Liver (tissue), 3 donors: ENCODE measurements at regions not wholly inside any gene's neighbourhood (a gene's known extent, or its start where the extent isn't known, plus 50 kb on each side); places are given as distances from the start of the nearest gene placed in this dataset.

ENCODE experiments used
- CTCF ChIP-seq: fragments of 150-350 bp; IDR thresholded peaks from 2 replicates; pipeline ENCODE4 v1.5.1; 2017; ENCODE audit warnings: improper control_type of control experiment, low read depth, low read length; ENCODE audit not compliant: missing input control
- EGR1 ChIP-seq, 2 donors: IDR thresholded peaks; 2 replicates each; pipeline ENCODE4 v1.6.1; 2016 to 2018; ENCODE audit warnings: antibody characterized with exemption in 2 of 2, low read depth in 2 of 2
- FOXA1 ChIP-seq: IDR thresholded peaks from 2 replicates; pipeline ENCODE4 v1.6.1; 2016; ENCODE audit warnings: antibody characterized with exemption
- JUND ChIP-seq, 2 donors: IDR thresholded peaks; 2 replicates each; pipeline ENCODE4 v1.6.1; 2016; ENCODE audit warnings: antibody characterized with exemption in 2 of 2
- REST ChIP-seq: IDR thresholded peaks from 2 replicates; pipeline ENCODE4 v1.6.1; 2016; ENCODE audit warnings: antibody characterized with exemption, mild to moderate bottlenecking
- SP1 ChIP-seq: IDR thresholded peaks from 2 replicates; pipeline ENCODE4 v1.6.1; 2018; ENCODE audit warnings: antibody characterized with exemption, mild to moderate bottlenecking
- TAF1 ChIP-seq: conservative IDR thresholded peaks from 2 replicates; pipeline ENCODE4 v1.6.1; 2016; ENCODE audit warnings: antibody characterized with exemption, mild to moderate bottlenecking
- YY1 ChIP-seq: IDR thresholded peaks from 2 replicates; pipeline ENCODE4 v1.6.1; 2016; ENCODE audit warnings: antibody characterized with exemption, mild to moderate bottlenecking
- TF ChIP-seq, protein P1 (sequence below): IDR thresholded peaks from 2 replicates; pipeline ENCODE4 v1.6.1; 2016; ENCODE audit warnings: antibody characterized with exemption
- TF ChIP-seq, protein P2 (sequence below): IDR thresholded peaks from 2 replicates; pipeline ENCODE4 v1.6.1; 2016; ENCODE audit warnings: antibody characterized with exemption
- donor health status: healthy.
- donor health status: healthy.

- TF ChIP-seq EGR1 (IDR thresholded peaks at IDR 0.05; ENCODE audit: low read depth in 2 of 2) = no peak
- no peak for TF ChIP-seq CTCF
- TF ChIP-seq JUND (IDR thresholded peaks at IDR 0.05) = no peak
- TF ChIP-seq FOXA1 = no peak
- no peak for TF ChIP-seq YY1
- TF ChIP-seq, protein P1, sequence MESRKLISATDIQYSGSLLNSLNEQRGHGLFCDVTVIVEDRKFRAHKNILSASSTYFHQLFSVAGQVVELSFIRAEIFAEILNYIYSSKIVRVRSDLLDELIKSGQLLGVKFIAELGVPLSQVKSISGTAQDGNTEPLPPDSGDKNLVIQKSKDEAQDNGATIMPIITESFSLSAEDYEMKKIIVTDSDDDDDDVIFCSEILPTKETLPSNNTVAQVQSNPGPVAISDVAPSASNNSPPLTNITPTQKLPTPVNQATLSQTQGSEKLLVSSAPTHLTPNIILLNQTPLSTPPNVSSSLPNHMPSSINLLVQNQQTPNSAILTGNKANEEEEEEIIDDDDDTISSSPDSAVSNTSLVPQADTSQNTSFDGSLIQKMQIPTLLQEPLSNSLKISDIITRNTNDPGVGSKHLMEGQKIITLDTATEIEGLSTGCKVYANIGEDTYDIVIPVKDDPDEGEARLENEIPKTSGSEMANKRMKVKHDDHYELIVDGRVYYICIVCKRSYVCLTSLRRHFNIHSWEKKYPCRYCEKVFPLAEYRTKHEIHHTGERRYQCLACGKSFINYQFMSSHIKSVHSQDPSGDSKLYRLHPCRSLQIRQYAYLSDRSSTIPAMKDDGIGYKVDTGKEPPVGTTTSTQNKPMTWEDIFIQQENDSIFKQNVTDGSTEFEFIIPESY = no peak
- no peak for TF ChIP-seq REST
- no peak for TF ChIP-seq TAF1
- TF ChIP-seq, protein P2, sequence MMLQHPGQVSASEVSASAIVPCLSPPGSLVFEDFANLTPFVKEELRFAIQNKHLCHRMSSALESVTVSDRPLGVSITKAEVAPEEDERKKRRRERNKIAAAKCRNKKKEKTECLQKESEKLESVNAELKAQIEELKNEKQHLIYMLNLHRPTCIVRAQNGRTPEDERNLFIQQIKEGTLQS = no peak
- TF ChIP-seq SP1 = no peak
Observed at GRCh38 chr4:108384544-108384943, 215.8 kb upstream of the LEF1 start.
